ENCODE measurements at regions not wholly inside any gene's neighbourhood (a gene's known extent, or its start where the extent isn't known, plus 50 kb on each side); places are given as distances from the start of the nearest gene placed in this dataset.

DNA sequence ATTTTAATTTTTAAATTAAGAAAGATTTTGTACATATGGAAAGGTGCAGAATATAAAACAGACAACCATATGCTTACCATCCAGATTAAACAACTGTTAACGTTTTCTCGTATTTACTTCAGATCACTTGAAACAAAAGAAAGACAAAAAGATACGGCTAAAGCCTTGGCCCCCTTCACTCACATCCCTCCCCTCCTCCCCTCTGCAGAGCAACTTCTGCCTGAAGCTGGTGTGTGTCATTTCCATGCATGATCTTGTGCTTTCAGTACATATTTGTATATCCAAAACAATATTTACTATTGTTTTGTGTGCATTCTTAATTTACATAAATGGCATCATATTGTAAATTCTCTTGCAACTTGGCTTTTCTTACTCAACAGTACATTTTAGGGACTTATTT lies 68.5 kb upstream of the ANKRD1 start:
- Histone ChIP-seq H3K4me3 (ENCODE audit: low read length) (no peak overlapping the region), H3K4me2 (ENCODE audit: low read depth, low read length) (no peak overlapping the region), H3K79me2 (ENCODE audit: low read length) (no peaks in the 10 kb centered on the region), H3K9me2 (replicated peaks; ENCODE audit: insufficient read depth, low read length) (no peaks in the 10 kb centered on the region), H4K20me1 (ENCODE audit: insufficient read depth, low read length) (no peaks in the 10 kb centered on the region), H3K27me3 (replicated peaks; ENCODE audit: insufficient read depth, low read length) (no peaks in the 10 kb centered on the region), H3K27ac (ENCODE audit: low read length) (no peak overlapping the region), H3K36me3 (replicated peaks; ENCODE audit: insufficient read depth, low read length) (no peaks in the 10 kb centered on the region), H2AFZ (ENCODE audit: low read length) (no peak overlapping the region), H3K9ac (ENCODE audit: low read length) (no peak overlapping the region), H3K4me1 (ENCODE audit: low read length) (0 out of 2 replicates have a peak, but pooled peaks cover 9% of the 10 kb centered on the region), H3K9me3 (replicated peaks; ENCODE audit: insufficient read depth, low read length) (no peaks in the 10 kb centered on the region), H3F3A (ENCODE audit: insufficient read depth, low read length) (no peaks in the 10 kb centered on the region)
- DNase-seq: no peak
- TF ChIP-seq EZH2 (optimal IDR thresholded peaks at IDR 0.05; ENCODE audit: low read depth, low read length) (no peak), EZH2phosphoT487 (IDR thresholded peaks at IDR 0.05; ENCODE audit: low read length) (no peak)
- TF ChIP-seq, protein P1, sequence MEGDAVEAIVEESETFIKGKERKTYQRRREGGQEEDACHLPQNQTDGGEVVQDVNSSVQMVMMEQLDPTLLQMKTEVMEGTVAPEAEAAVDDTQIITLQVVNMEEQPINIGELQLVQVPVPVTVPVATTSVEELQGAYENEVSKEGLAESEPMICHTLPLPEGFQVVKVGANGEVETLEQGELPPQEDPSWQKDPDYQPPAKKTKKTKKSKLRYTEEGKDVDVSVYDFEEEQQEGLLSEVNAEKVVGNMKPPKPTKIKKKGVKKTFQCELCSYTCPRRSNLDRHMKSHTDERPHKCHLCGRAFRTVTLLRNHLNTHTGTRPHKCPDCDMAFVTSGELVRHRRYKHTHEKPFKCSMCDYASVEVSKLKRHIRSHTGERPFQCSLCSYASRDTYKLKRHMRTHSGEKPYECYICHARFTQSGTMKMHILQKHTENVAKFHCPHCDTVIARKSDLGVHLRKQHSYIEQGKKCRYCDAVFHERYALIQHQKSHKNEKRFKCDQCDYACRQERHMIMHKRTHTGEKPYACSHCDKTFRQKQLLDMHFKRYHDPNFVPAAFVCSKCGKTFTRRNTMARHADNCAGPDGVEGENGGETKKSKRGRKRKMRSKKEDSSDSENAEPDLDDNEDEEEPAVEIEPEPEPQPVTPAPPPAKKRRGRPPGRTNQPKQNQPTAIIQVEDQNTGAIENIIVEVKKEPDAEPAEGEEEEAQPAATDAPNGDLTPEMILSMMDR (IDR thresholded peaks at IDR 0.05; ENCODE audit: low read length): no peak

DNA sequence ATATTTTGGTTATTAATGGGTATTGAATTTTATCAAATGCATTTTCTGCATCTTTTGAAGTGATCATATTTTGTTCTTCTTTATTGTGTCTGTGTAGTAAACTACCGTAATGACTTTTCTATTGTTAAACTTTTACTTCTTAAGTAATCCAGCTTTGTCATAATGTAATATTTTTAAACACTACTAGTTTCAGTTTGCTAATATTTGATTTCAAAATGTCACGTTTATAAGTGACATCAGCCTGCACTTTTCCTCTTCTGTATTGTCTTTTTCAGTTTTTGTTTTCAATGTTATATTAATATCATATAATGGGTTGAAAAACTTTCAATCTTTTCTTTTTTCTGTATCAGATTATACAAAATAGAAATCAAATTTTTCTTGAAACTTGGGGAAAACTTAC lies 71.6 kb upstream of the ANKRD1 start:
- H3K9ac ChIP-seq (ENCODE audit: low read length): no peak overlapping the region
- no peak overlapping the region for H3K27ac ChIP-seq (ENCODE audit: low read length)
- H3K36me3 ChIP-seq (replicated peaks; ENCODE audit: insufficient read depth, low read length): no peaks in the 10 kb centered on the region
- 0 out of 2 replicates have a peak, but pooled peaks cover 9% of the 10 kb centered on the region for H3K4me1 ChIP-seq (ENCODE audit: low read length)
- H3K9me3 ChIP-seq (replicated peaks; ENCODE audit: insufficient read depth, low read length): no peaks in the 10 kb centered on the region
- no peaks in the 10 kb centered on the region for H3F3A ChIP-seq (ENCODE audit: insufficient read depth, low read length)
- H4K20me1 ChIP-seq (ENCODE audit: insufficient read depth, low read length): no peaks in the 10 kb centered on the region
- H3K9me2 ChIP-seq (replicated peaks; ENCODE audit: insufficient read depth, low read length): no peaks in the 10 kb centered on the region
- no peak overlapping the region for H3K4me2 ChIP-seq (ENCODE audit: low read depth, low read length)
- TF ChIP-seq EZH2phosphoT487 (IDR thresholded peaks at IDR 0.05; ENCODE audit: low read length): no peak
- no peak for TF ChIP-seq EZH2 (optimal IDR thresholded peaks at IDR 0.05; ENCODE audit: low read depth, low read length)
- TF ChIP-seq, protein P1 (IDR thresholded peaks at IDR 0.05; ENCODE audit: low read length): no peak
- H3K4me3 ChIP-seq (ENCODE audit: low read length): no peak overlapping the region
- H3K27me3 ChIP-seq (replicated peaks; ENCODE audit: insufficient read depth, low read length): no peaks in the 10 kb centered on the region
- no peak overlapping the region for H2AFZ ChIP-seq (ENCODE audit: low read length)
- no peak for DNase-seq
- H3K79me2 ChIP-seq (ENCODE audit: low read length): no peaks in the 10 kb centered on the region

DNA sequence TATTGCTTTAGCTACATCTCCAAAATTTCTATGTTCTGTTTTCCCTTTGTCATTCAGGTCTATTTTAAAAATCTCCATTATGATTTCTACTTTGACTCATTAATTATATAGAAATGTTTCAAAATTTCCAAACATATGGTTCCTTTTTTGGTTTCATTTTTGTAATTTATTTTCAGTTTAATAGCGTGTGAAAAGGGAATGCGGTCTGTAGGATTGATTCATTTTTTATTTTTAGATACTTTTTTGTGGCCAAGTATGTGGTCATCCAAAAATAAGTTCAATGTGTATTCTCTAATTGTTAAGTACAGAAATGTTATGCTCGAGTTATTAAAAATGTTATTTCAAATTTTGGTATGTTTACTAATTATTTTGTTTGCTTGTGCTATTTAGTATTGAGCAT lies 72.5 kb upstream of the ANKRD1 start:
- Histone ChIP-seq H3K4me2 (ENCODE audit: low read depth, low read length) (peak overlapping the region; percentile 22), H2AFZ (ENCODE audit: low read length) (no peak overlapping the region), H3K9ac (ENCODE audit: low read length) (no peak overlapping the region)

More for the DNA sequence above, 72.5 kb upstream of the ANKRD1 start:
- Histone ChIP-seq H3K36me3 (replicated peaks; ENCODE audit: insufficient read depth, low read length) (no peaks in the 10 kb centered on the region), H4K20me1 (ENCODE audit: insufficient read depth, low read length) (no peaks in the 10 kb centered on the region), H3K79me2 (ENCODE audit: low read length) (no peaks in the 10 kb centered on the region), H3K4me3 (ENCODE audit: low read length) (no peak overlapping the region), H3K27ac (ENCODE audit: low read length) (no peak overlapping the region), H3K9me3 (replicated peaks; ENCODE audit: insufficient read depth, low read length) (no peaks in the 10 kb centered on the region), H3F3A (ENCODE audit: insufficient read depth, low read length) (no peaks in the 10 kb centered on the region), H3K9me2 (replicated peaks; ENCODE audit: insufficient read depth, low read length) (no peaks in the 10 kb centered on the region), H3K27me3 (replicated peaks; ENCODE audit: insufficient read depth, low read length) (no peaks in the 10 kb centered on the region), H3K4me1 (ENCODE audit: low read length) (0 out of 2 replicates have a peak, but pooled peaks cover 9% of the 10 kb centered on the region)
- TF ChIP-seq EZH2phosphoT487 (IDR thresholded peaks at IDR 0.05; ENCODE audit: low read length) (no peak), EZH2 (optimal IDR thresholded peaks at IDR 0.05; ENCODE audit: low read depth, low read length) (no peak)
- TF ChIP-seq, protein P1 (IDR thresholded peaks at IDR 0.05; ENCODE audit: low read length): no peak
- DNase-seq: no peak
